A673 (cell line): ENCODE measurements at regions not wholly inside any gene's neighbourhood (a gene's known extent, or its start where the extent isn't known, plus 50 kb on each side); places are given as distances from the start of the nearest gene placed in this dataset.

Experiments used
- BruUV-seq: library from RNA; stranded (reverse); fragments of 400-500 nt; replicated peaks from 2 replicates; lab custom pipeline; 2021; lab: Mats Ljungman, UMichigan
- CTCF ChIA-PET: fragments of 300-600 bp; sonication (Branson Sonifier 250); formaldehyde crosslinking; loops from one replicate; lab custom pipeline; 2022; ENCODE audit warnings: antibody characterized with exemption; lab: Charles Lee
- POLR2A ChIA-PET: fragments of 300-600 bp; sonication (Branson Sonifier 250); formaldehyde crosslinking; loops from one replicate; lab custom pipeline; 2022; ENCODE audit warnings: antibody characterized with exemption; ENCODE audit not compliant: low non-redundant PET; lab: Charles Lee
- DNase-seq: peaks from one replicate; pipeline ENCODE4 v3.0.0-alpha.2; 2015; ENCODE audit warnings: low spot score
- H3K27ac ChIP-seq: fragments of 200-600 bp; sonication (generic); 2 replicates; pipeline ENCODE4 v1.5.1; 2016; ENCODE audit warnings: mixed run types, low read depth, mild to moderate bottlenecking, mixed read lengths, antibody characterized with exemption, low read length; ENCODE audit not compliant: poor library complexity, severe bottlenecking
- H3K27me3 ChIP-seq: fragments of 200-600 bp; sonication (generic); replicated peaks from 2 replicates; pipeline ENCODE4 v1.6.1; 2017; ENCODE audit warnings: mixed run types, low read depth, mild to moderate bottlenecking, mixed read lengths, antibody characterized with exemption, low read length; ENCODE audit not compliant: insufficient read depth, poor library complexity
- H3K36me3 ChIP-seq: fragments of 200-600 bp; sonication (generic); 2 replicates; pipeline ENCODE4 v1.6.1; 2016; ENCODE audit warnings: mixed run types, mild to moderate bottlenecking, mixed read lengths, antibody characterized with exemption, low read length; ENCODE audit not compliant: insufficient read depth, poor library complexity, severe bottlenecking
- H3K4me1 ChIP-seq: fragments of 200-600 bp; sonication (generic); 2 replicates; pipeline ENCODE4 v1.6.1; 2017; ENCODE audit warnings: mixed run types, mild to moderate bottlenecking, mixed read lengths, antibody characterized with exemption, low read length; ENCODE audit not compliant: insufficient read depth, poor library complexity, severe bottlenecking
- H3K4me3 ChIP-seq: fragments of 200-600 bp; sonication (generic); 2 replicates; pipeline ENCODE4 v1.5.1; 2016; ENCODE audit warnings: low read depth, mixed run types, mild to moderate bottlenecking, mixed read lengths, low read length; ENCODE audit not compliant: poor library complexity, severe bottlenecking
- H3K9me3 ChIP-seq: fragments of 200-600 bp; sonication (generic); 2 replicates; pipeline ENCODE4 v1.6.1; 2016; ENCODE audit warnings: mixed run types, low read depth, mild to moderate bottlenecking, mixed read lengths, antibody characterized with exemption, low read length; ENCODE audit not compliant: poor library complexity, severe bottlenecking
- CTCF ChIP-seq: fragments of 300-800, 200-600 bp; sonication (generic); conservative IDR thresholded peaks from 2 replicates; pipeline ENCODE4 v1.5.1; 2017; ENCODE audit warnings: low read depth, mild to moderate bottlenecking, antibody characterized with exemption, low read length, moderate library complexity, mixed read lengths
- EZH2 ChIP-seq: fragments of 200-600 bp; sonication (generic); IDR thresholded peaks from 2 replicates; pipeline ENCODE4 v1.6.1; 2017; ENCODE audit warnings: borderline replicate concordance, low read depth, mild to moderate bottlenecking, mixed read lengths, antibody characterized with exemption, low read length; ENCODE audit not compliant: poor library complexity, severe bottlenecking
- intact Hi-C: fragments of 100-400 bp; cut with micrococcal nuclease; formaldehyde crosslinking; loops from one replicate; pipeline ENCODE4 v1.10.0; 2022; ENCODE audit not compliant: unreplicated experiment

- Histone ChIP-seq H3K27me3 (peaks cover 100% of the 10 kb centered on the region), H3K27ac (no peak overlapping the region), H3K4me3 (no peak overlapping the region), H3K9me3 (no peaks in the 10 kb centered on the region), H3K36me3 (no peaks in the 10 kb centered on the region), H3K4me1 (no peaks in the 10 kb centered on the region)
- BruUV-seq: no TSS peak
- DNase-seq: no peak
- no peak for TF ChIP-seq CTCF
- no peak for TF ChIP-seq EZH2
- ChIA-PET CTCF (no interaction called here), POLR2A (no interaction called here)
- intact Hi-C loops: no loop called here
These were observed 215.7 kb upstream of the FOXF1 start for GRCh38 chr16:86294535-86295196.

- no peak overlapping the region for H3K27ac ChIP-seq
- H3K9me3 ChIP-seq: no peaks in the 10 kb centered on the region
- intact Hi-C loops: no loop called here
- POLR2A ChIA-PET: no interaction called here
- H3K4me1 ChIP-seq: no peaks in the 10 kb centered on the region
- no TSS peak for BruUV-seq
- peaks cover 100% of the 10 kb centered on the region for H3K27me3 ChIP-seq
- CTCF ChIA-PET: no interaction called here
- no peaks in the 10 kb centered on the region for H3K36me3 ChIP-seq
- TF ChIP-seq EZH2: no peak
- TF ChIP-seq CTCF: no peak
- no peak for DNase-seq
- H3K4me3 ChIP-seq: no peak overlapping the region
These were observed 214.1 kb upstream of the FOXF1 start for GRCh38 chr16:86296256-86296655.

- no TSS peak for BruUV-seq
- H3K27me3 ChIP-seq: peaks cover 100% of the 10 kb centered on the region
- no peaks in the 10 kb centered on the region for H3K9me3 ChIP-seq
- ChIA-PET CTCF (no interaction called here), POLR2A (no interaction called here)
- TF ChIP-seq CTCF: no peak
- TF ChIP-seq EZH2: no peak
- H3K36me3 ChIP-seq: no peaks in the 10 kb centered on the region
- no peak overlapping the region for H3K27ac ChIP-seq
- H3K4me1 ChIP-seq: no peaks in the 10 kb centered on the region
- DNase-seq: no peak
- intact Hi-C loops: no loop called here
- H3K4me3 ChIP-seq: no peak overlapping the region
These were observed 212.9 kb upstream of the FOXF1 start for GRCh38 chr16:86297391-86297790.
